LNCaP clone FGC (cell line): ENCODE measurements at regions not wholly inside any gene's neighbourhood (a gene's known extent, or its start where the extent isn't known, plus 50 kb on each side); places are given as distances from the start of the nearest gene placed in this dataset.

Source experiments
- DNase-seq: peaks from one replicate; pipeline ENCODE4 v3.0.0-alpha.2; 2011; ENCODE audit warnings: low read depth
- H3K4me3 ChIP-seq: 2 replicates; pipeline ENCODE4 v1.5.1; 2011; ENCODE audit warnings: mild to moderate bottlenecking, low read depth, low read length, control low read depth
- CTCF ChIP-seq: IDR thresholded peaks from 2 replicates; pipeline ENCODE4 v1.5.1; 2012; ENCODE audit warnings: mild to moderate bottlenecking; ENCODE audit not compliant: control insufficient read depth, insufficient read depth; ENCODE audit errors: extremely low read depth

DNA sequence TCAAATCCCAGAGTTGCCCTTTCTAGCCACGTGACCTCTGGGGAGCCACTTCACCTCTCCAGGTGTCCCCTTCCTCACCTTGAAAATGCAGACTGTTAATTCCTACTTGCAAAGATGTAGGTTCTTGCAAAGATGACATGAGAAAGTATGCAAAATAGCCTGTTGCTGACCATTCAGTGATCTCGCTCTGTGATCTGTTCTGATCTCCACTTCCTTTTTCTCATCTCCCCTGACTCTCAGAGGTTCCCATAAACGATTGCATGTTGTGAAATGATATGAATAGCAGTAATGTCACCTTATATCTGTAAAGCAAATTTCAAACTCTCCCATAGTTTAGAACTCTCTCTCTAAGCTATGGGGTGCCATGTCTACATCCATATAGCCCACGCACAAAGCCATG, 182.3 kb downstream of the TMEM132E start:
- H3K4me3 ChIP-seq: no peak overlapping the region
- no peak for DNase-seq
- TF ChIP-seq CTCF: no peak

DNA sequence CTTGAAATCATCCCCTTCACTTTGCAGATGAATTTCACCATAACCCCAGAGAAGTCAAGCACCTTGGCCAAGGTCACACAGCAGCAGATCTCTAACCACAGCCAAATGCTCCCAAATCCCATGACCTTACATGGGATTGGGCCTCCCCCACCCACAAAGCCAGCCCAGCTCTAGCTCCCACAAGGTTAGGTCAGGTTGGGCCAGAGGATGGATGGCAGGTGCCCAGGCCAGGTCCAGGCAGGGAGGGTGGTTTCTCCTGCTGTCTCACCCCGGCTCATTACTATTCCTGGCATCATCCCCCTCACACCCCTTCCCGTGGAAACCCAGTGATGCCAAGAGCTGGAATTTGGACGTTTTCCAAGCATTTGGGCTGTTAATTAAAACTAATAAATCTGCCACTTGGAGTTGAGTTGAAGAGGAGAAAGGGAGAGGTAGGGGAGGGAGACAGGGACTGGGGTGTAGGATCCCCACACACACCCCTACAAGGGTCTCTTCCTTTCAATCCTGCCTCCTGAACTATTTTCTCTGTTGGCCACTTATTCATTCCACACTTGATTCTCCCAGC, 181.6 kb downstream of the TMEM132E start:
- no peak for TF ChIP-seq CTCF
- DNase-seq: no peak
- no peak overlapping the region for H3K4me3 ChIP-seq

GRCh38 chr17:34758718-34759117, 179.3 kb downstream of the TMEM132E start:
- TF ChIP-seq CTCF: no peak
- no peak overlapping the region for H3K4me3 ChIP-seq
- DNase-seq: no peak

DNA sequence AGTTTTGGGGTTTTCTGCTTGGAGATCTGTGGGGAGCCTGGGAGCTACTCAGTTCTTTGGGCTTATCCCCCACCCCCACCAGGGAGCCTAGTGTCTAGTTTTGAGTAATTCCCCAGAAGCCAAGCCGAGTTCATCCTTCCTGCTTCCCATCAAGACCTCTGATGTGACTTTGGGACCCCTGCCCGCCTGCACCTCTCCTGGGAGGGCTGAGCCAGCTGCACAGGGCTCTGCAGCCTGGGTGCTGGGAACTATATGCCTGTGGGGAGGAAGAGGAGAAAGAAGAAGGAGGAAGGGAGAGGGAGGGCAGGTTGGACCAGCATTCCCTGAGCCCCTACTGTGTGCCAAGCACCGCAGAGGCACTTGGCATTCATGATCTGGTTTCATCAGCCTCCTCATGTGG, 178.9 kb downstream of the TMEM132E start:
- no peak overlapping the region for H3K4me3 ChIP-seq
- TF ChIP-seq CTCF: no peak
- no peak for DNase-seq

GRCh38 chr17:34757611-34758010, 178.2 kb downstream of the TMEM132E start:
- DNase-seq: no peak
- no peak for TF ChIP-seq CTCF
- H3K4me3 ChIP-seq: no peak overlapping the region

- no peak for TF ChIP-seq CTCF
Observed at GRCh38 chr17:34757106-34757505, 177.7 kb downstream of the TMEM132E start.

GRCh38 chr17:34756637-34757021, 177.2 kb downstream of the TMEM132E start:
- H3K4me3 ChIP-seq: no peak overlapping the region
- TF ChIP-seq CTCF: no peak
- no peak for DNase-seq

More at GRCh38 chr17:34757106-34757505, 177.7 kb downstream of the TMEM132E start:
- no peak for DNase-seq
- no peak overlapping the region for H3K4me3 ChIP-seq
